ENCODE measurements at regions not wholly inside any gene's neighbourhood (a gene's known extent, or its start where the extent isn't known, plus 50 kb on each side); places are given as distances from the start of the nearest gene placed in this dataset.
"Not testable (repeated sequence)": the region's sequence is repeated elsewhere in the genome, so short reads cannot be mapped to it uniquely, and the experiment has no call there.

GRCh38 chr1:143729449-143730111, 242.2 kb downstream of the FAM72C start:
- not testable (repeated sequence) for TF ChIP-seq CTCF (IDR thresholded peaks at IDR 0.05 in 8 of 11, conservative IDR thresholded peaks at IDR 0.05 in 3 of 11)
- peak in 1 of 3 donors; percentile 70 for TF ChIP-seq POLR2AphosphoS5 (IDR thresholded peaks at IDR 0.05)
